ENCODE measurements at regions not wholly inside any gene's neighbourhood (a gene's known extent, or its start where the extent isn't known, plus 50 kb on each side); places are given as distances from the start of the nearest gene placed in this dataset.

GRCh38 chr12:76270657-76271358, 77.4 kb downstream of the BBS10 start:
- Histone ChIP-seq H3K4me1 (ENCODE audit: control insufficient read depth in 1 of 2, insufficient read depth in 2 of 2, low read depth in 1 of 2, low read length in 1 of 2) (peaks cover 0 to 36% of the 10 kb centered on the region in 2 experiments; a peak in 3 of 4 replicates), H3K4me2 (no peak overlapping the region), H3K9ac (no peak overlapping the region), H4K20me1 (ENCODE audit: insufficient read depth) (no peaks in the 10 kb centered on the region), H2AFZ (ENCODE audit: low read depth) (no peak overlapping the region), H3K27ac (ENCODE audit: low read depth in 2 of 2, low read length in 1 of 2) (no peak overlapping the region), H3K4me3 (ENCODE audit: low read depth in 2 of 2, low read length in 1 of 2) (no peak overlapping the region), H3F3A (replicated peaks; ENCODE audit: insufficient read depth) (peaks cover 39% of the 10 kb centered on the region), H3K79me2 (ENCODE audit: insufficient read depth) (peaks cover 74% of the 10 kb centered on the region), H3K36me3 (replicated peaks in 1 of 2; ENCODE audit: control insufficient read depth in 1 of 2, insufficient read depth in 2 of 2, low read length in 1 of 2) (no peaks in the 10 kb centered on the region), H3K9me3 (no peaks in the 10 kb centered on the region), H3K27me3 (ENCODE audit: insufficient read depth) (no peaks in the 10 kb centered on the region), H3K9me2 (no peaks in the 10 kb centered on the region)
- DNase-seq: no peak
- ChIA-PET POLR2A (no interaction called here), CTCF (no interaction called here)
- 78% methylated on average over 2 of the region's 2 CpGs for WGBS (ENCODE audit: low lambda C conversion rate)
- TF ChIP-seq ELF1 (IDR thresholded peaks at IDR 0.05) (no peak), ZBTB33 (IDR thresholded peaks at IDR 0.05; ENCODE audit: borderline replicate concordance, low read depth) (no peak), SMC3 (IDR thresholded peaks at IDR 0.05; ENCODE audit: low read depth, low read length) (no peak), FOXJ3 (CRISPR knock-in tag; IDR thresholded peaks at IDR 0.05) (no peak), TEAD4 (IDR thresholded peaks at IDR 0.05; ENCODE audit: borderline replicate concordance, insufficient read depth) (no peak), RCOR1 (IDR thresholded peaks at IDR 0.05; ENCODE audit: low read length) (no peak), GABPA (IDR thresholded peaks at IDR 0.05; ENCODE audit: low read depth) (no peak), RAD21 (IDR thresholded peaks at IDR 0.05; ENCODE audit: low read length) (no peak), USF1 (IDR thresholded peaks at IDR 0.05; ENCODE audit: borderline replicate concordance, low read depth) (no peak), RXRA (IDR thresholded peaks at IDR 0.05; ENCODE audit: borderline replicate concordance, low read depth) (no peak), JUND (IDR thresholded peaks at IDR 0.05) (no peak), YY1 (IDR thresholded peaks at IDR 0.05; ENCODE audit: low read depth) (no peak), POLR2AphosphoS5 (IDR thresholded peaks at IDR 0.05; ENCODE audit: low read depth, low read length) (no peak), USF2 (IDR thresholded peaks at IDR 0.05; ENCODE audit: borderline replicate concordance, low read depth, low read length) (no peak), CTCF (IDR thresholded peaks at IDR 0.05) (no peak), REST (IDR thresholded peaks at IDR 0.05; ENCODE audit: low read depth, low read length) (no peak), NFIC (IDR thresholded peaks at IDR 0.05; ENCODE audit: borderline replicate concordance) (no peak), FOSL2 (IDR thresholded peaks at IDR 0.05; ENCODE audit: borderline replicate concordance, low read depth) (no peak)
